ENCODE measurements at regions not wholly inside any gene's neighbourhood (a gene's known extent, or its start where the extent isn't known, plus 50 kb on each side); places are given as distances from the start of the nearest gene placed in this dataset.

DNA sequence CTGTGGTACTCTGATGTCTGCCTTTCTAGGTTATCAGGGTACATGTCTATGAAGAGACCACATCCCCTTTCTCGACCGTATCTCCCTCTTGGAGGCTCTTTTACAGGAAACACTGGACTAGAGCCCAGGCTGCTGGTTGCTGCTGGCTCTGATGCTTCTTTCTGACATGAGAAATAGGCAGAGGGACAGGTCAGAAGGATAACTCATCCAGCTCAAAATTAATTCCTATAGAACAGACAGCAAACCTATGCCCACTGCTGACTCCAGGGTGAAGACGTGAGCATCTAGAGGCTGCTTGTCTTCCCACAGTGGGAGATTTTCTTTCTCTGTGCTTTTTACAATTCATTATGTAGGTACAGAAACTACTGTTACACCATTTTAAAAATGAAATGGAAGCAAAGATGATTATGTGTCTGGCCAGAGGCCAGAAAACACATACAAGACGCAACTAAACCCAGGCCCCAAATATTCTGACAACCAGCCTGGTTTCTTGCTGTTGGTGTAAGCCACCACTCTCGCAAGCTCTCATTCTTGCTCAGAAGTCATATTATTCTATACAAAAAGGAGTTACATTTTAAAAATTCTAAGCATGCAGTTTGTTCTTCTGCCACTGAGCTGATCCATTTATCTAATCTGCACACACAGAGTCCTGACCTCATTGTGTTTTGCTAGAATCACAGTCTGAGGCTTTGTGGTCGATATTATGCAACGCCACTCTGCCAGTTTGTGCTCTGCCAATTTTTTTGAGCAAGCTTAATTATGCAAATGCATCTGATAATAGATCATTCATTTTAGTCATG is 424.3 kb downstream of the KIF20B start:
- no peaks in the 10 kb centered on the region for H3K4me1 ChIP-seq (ENCODE audit: insufficient read depth, low read length, poor library complexity, severe bottlenecking)
- CTCF ChIA-PET (ENCODE audit: unreplicated experiment) = no interaction called here
- BruUV-seq (replicated peaks) = no TSS peak
- intact Hi-C loops (cut with micrococcal nuclease; ENCODE audit: unreplicated experiment) = no loop called here
- no peaks in the 10 kb centered on the region for H3K79me2 ChIP-seq (ENCODE audit: insufficient read depth, low read depth, low read length)
- no peaks in the 10 kb centered on the region for H4K20me1 ChIP-seq (ENCODE audit: insufficient read depth, low read length)
- H3K4me2 ChIP-seq (ENCODE audit: low read length) = no peak overlapping the region
- no peak for DNase-seq (ENCODE audit: low spot score)
- no peak overlapping the region for H3K27ac ChIP-seq (ENCODE audit: low read depth, low read length, poor library complexity, severe bottlenecking)
- no peaks in the 10 kb centered on the region for H3K36me3 ChIP-seq (ENCODE audit: insufficient read depth, low read length)
- TF ChIP-seq EZH2phosphoT487 (IDR thresholded peaks at IDR 0.05; ENCODE audit: borderline replicate concordance, low read depth, low read length) = no peak
- TF ChIP-seq, protein P1, sequence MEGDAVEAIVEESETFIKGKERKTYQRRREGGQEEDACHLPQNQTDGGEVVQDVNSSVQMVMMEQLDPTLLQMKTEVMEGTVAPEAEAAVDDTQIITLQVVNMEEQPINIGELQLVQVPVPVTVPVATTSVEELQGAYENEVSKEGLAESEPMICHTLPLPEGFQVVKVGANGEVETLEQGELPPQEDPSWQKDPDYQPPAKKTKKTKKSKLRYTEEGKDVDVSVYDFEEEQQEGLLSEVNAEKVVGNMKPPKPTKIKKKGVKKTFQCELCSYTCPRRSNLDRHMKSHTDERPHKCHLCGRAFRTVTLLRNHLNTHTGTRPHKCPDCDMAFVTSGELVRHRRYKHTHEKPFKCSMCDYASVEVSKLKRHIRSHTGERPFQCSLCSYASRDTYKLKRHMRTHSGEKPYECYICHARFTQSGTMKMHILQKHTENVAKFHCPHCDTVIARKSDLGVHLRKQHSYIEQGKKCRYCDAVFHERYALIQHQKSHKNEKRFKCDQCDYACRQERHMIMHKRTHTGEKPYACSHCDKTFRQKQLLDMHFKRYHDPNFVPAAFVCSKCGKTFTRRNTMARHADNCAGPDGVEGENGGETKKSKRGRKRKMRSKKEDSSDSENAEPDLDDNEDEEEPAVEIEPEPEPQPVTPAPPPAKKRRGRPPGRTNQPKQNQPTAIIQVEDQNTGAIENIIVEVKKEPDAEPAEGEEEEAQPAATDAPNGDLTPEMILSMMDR (conservative IDR thresholded peaks at IDR 0.05; ENCODE audit: low read length) = no peak
- POLR2A ChIA-PET = interaction anchor here (0.5 to 1.0 kb wide), 3 partner anchors 117 to 982 kb away, joined by 3 to 5 read pairs (median 3); no protein-coding TSS in a partner anchor
- H2AFZ ChIP-seq (ENCODE audit: low read length) = no peak overlapping the region
- H3K9me2 ChIP-seq (ENCODE audit: insufficient read depth, low read length) = no peaks in the 10 kb centered on the region
- H3K4me3 ChIP-seq (ENCODE audit: low read depth, low read length, poor library complexity, severe bottlenecking) = no peak overlapping the region
- no peaks in the 10 kb centered on the region for H3K9me3 ChIP-seq (ENCODE audit: low read length)

DNA sequence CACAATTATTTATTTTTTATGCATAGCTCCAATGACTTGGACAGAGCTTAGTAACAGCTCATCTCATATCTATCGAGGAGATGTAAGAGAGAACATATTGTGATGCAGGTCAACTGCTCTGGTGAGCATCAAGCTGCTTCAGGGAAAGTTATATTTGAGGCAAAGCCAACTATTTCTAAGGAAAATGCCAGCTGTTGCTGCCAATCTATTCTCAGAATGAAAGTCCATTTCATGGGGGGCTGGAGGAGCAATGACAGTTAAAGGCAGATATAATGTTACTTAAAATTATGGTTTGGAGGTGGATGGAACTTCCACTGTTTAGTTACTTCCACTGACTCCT is 424.8 kb downstream of the KIF20B start:
- Histone ChIP-seq H3K4me3 (ENCODE audit: low read depth, low read length, poor library complexity, severe bottlenecking) (no peak overlapping the region), H3K4me1 (ENCODE audit: insufficient read depth, low read length, poor library complexity, severe bottlenecking) (no peaks in the 10 kb centered on the region), H3K9me2 (ENCODE audit: insufficient read depth, low read length) (no peaks in the 10 kb centered on the region), H4K20me1 (ENCODE audit: insufficient read depth, low read length) (no peaks in the 10 kb centered on the region), H3K36me3 (ENCODE audit: insufficient read depth, low read length) (no peaks in the 10 kb centered on the region), H3K27ac (ENCODE audit: low read depth, low read length, poor library complexity, severe bottlenecking) (no peak overlapping the region), H3K4me2 (ENCODE audit: low read length) (no peak overlapping the region), H3K9me3 (ENCODE audit: low read length) (no peaks in the 10 kb centered on the region), H2AFZ (ENCODE audit: low read length) (no peak overlapping the region), H3K79me2 (ENCODE audit: insufficient read depth, low read depth, low read length) (no peaks in the 10 kb centered on the region)
- ChIA-PET POLR2A (interaction anchor here (0.5 to 1.0 kb wide), 2 partner anchors 118 to 283 kb away, joined by 3 read pairs; no protein-coding TSS in a partner anchor), CTCF (ENCODE audit: unreplicated experiment) (no interaction called here)
- intact Hi-C loops (cut with micrococcal nuclease; ENCODE audit: unreplicated experiment) = no loop called here
- no TSS peak for BruUV-seq (replicated peaks)
- no peak for DNase-seq (ENCODE audit: low spot score)
- TF ChIP-seq, protein P1 (conservative IDR thresholded peaks at IDR 0.05; ENCODE audit: low read length) = no peak
- no peak for TF ChIP-seq EZH2phosphoT487 (IDR thresholded peaks at IDR 0.05; ENCODE audit: borderline replicate concordance, low read depth, low read length)

Data from OCI-LY7 (cell line).